GM23338 (cell line): ENCODE measurements at regions not wholly inside any gene's neighbourhood (a gene's known extent, or its start where the extent isn't known, plus 50 kb on each side); places are given as distances from the start of the nearest gene placed in this dataset.

ENCODE experiments used
- ATAC-seq: fragments of 200-7000 bp; cut with Tn5 transposase; 3 replicates; pipeline ENCODE4 v1.9.1; 2020
- DNase-seq: peaks from one replicate; pipeline ENCODE4 v3.0.0-alpha.2; 2015; ENCODE audit warnings: low spot score
- H2AFZ ChIP-seq: fragments of 200-600 bp; sonication (generic); 2 replicates; pipeline ENCODE4 v1.8.0; 2016; ENCODE audit warnings: antibody characterized with exemption, mild to moderate bottlenecking, moderate library complexity
- H3F3A ChIP-seq: fragments of 200-600 bp; sonication (generic); replicated peaks from 2 replicates; pipeline ENCODE4 v1.8.0; 2017; ENCODE audit warnings: antibody characterized with exemption, mixed run types, low read depth
- H3K27ac ChIP-seq: fragments of 200-600 bp; sonication (generic); 2 replicates; pipeline ENCODE4 v1.6.1; 2016; ENCODE audit warnings: low read depth
- H3K27me3 ChIP-seq: fragments of 200-600 bp; sonication (generic); 2 replicates; pipeline ENCODE4 v1.8.0; 2016; ENCODE audit warnings: mild to moderate bottlenecking, mixed run types, moderate library complexity; ENCODE audit not compliant: insufficient read depth
- H3K36me3 ChIP-seq: fragments of 200-600 bp; sonication (generic); 2 replicates; pipeline ENCODE4 v1.8.0; 2016; ENCODE audit warnings: mild to moderate bottlenecking; ENCODE audit not compliant: insufficient read depth
- H3K4me1 ChIP-seq: fragments of 200-600 bp; sonication (generic); 2 replicates; pipeline ENCODE4 v1.8.0; 2016; ENCODE audit warnings: mild to moderate bottlenecking, moderate library complexity; ENCODE audit not compliant: insufficient read depth
- H3K4me2 ChIP-seq: fragments of 200-600 bp; sonication (generic); 2 replicates; pipeline ENCODE4 v1.7.1; 2017; ENCODE audit warnings: mixed run types
- H3K4me3 ChIP-seq: fragments of 200-600 bp; sonication (generic); 2 replicates; pipeline ENCODE4 v1.6.1; 2016; ENCODE audit warnings: mixed run types
- H3K79me2 ChIP-seq: fragments of 200-600 bp; sonication (generic); replicated peaks from 2 replicates; pipeline ENCODE4 v1.8.0; 2017; ENCODE audit warnings: mild to moderate bottlenecking; ENCODE audit not compliant: insufficient read depth
- H3K9me2 ChIP-seq: fragments of 200-600 bp; sonication (generic); 2 replicates; pipeline ENCODE4 v1.8.0; 2017; ENCODE audit not compliant: insufficient read depth
- H4K20me1 ChIP-seq: fragments of 200-600 bp; sonication (generic); replicated peaks from 2 replicates; pipeline ENCODE4 v1.8.0; 2017; ENCODE audit warnings: mild to moderate bottlenecking; ENCODE audit not compliant: insufficient read depth
- H3K27ac Mint-ChIP-seq: 2 replicates; pipeline ENCODE4 v1.8.0; 2020; ENCODE audit warnings: inconsistent platforms, mild to moderate bottlenecking, moderate library complexity, mixed read lengths
- H3K27me3 Mint-ChIP-seq: 3 replicates; pipeline ENCODE4 v1.8.0; 2022; ENCODE audit warnings: low read depth, mild to moderate bottlenecking, moderate library complexity, mixed read lengths, inconsistent platforms; ENCODE audit not compliant: insufficient read depth, poor library complexity
- H3K36me3 Mint-ChIP-seq: 3 replicates; pipeline ENCODE4 v1.8.0; 2021; ENCODE audit warnings: low read depth, mild to moderate bottlenecking, inconsistent platforms, moderate library complexity, mixed read lengths
- H3K4me1 Mint-ChIP-seq: 3 replicates; pipeline ENCODE4 v1.8.0; 2020; ENCODE audit warnings: mild to moderate bottlenecking, inconsistent platforms, mixed read lengths
- H3K4me3 Mint-ChIP-seq: 3 replicates; pipeline ENCODE4 v1.8.0; 2021; ENCODE audit warnings: moderate library complexity, mild to moderate bottlenecking, inconsistent platforms, mixed read lengths
- H3K9me3 Mint-ChIP-seq: 3 replicates; pipeline ENCODE4 v1.8.0; 2020; ENCODE audit warnings: moderate library complexity, mild to moderate bottlenecking, inconsistent platforms, mixed read lengths
- EZH2phosphoT487 ChIP-seq: fragments of 200-600 bp; sonication (generic); IDR thresholded peaks from one replicate; pipeline ENCODE4 v1.8.1; 2018; ENCODE audit warnings: antibody characterized with exemption; ENCODE audit not compliant: unreplicated experiment
- JUNB ChIP-seq: IDR thresholded peaks from one replicate; pipeline ENCODE4 v1.6.1; 2016; ENCODE audit warnings: antibody characterized with exemption; ENCODE audit not compliant: unreplicated experiment
- ZNF114 ChIP-seq: fragments of 250-450 bp; sonication (Bioruptor Pico); IDR thresholded peaks from 2 replicates; pipeline ENCODE4 v1.5.0; 2020; ENCODE audit warnings: mild to moderate bottlenecking, moderate library complexity
- TF ChIP-seq, protein P1 (sequence below), 2 experiments: fragments of 200-600 bp in 1 of 2; sonication (generic) in 1 of 2; conservative IDR thresholded peaks; 2 replicates each; pipeline versions ENCODE4 v1.5.1 to v1.6.1; 2016 to 2017; ENCODE audit warnings: antibody characterized with exemption in 2 of 2, low read depth in 2 of 2, mild to moderate bottlenecking in 2 of 2, moderate library complexity in 1 of 2
- TF ChIP-seq, protein P2 (sequence below): fragments of 250-450 bp; sonication (Bioruptor Pico); IDR thresholded peaks from 2 replicates; pipeline ENCODE4 v1.5.0; 2020; ENCODE audit warnings: mild to moderate bottlenecking, moderate library complexity

DNA sequence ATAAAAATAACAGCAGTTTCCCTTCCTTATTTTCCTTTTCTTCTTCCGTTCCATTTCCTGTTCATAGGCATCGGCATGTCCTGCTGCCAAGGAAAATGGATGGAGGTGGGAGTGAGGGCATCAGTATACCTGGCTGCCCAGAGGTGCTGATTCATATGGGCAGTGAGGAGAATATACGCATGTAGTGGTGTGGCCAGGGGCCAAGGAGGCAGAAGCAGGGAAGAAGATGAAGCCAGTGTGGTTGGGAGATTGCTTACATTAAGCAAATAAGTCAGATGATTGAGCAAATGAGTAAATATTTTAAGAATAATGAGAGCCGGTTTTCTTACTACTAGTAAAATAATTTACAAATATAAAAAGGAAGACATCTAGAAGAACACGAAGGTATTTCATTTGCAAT lies 344.9 kb upstream of the PAPPA start:
- no peak for ATAC-seq
- H2AFZ ChIP-seq: 0 out of 2 replicates have a peak overlapping the region, but pooled peaks have one; percentile 24
- H3K27me3 Mint-ChIP-seq: peaks cover 3% of the 10 kb centered on the region

More for the DNA sequence above, 344.9 kb upstream of the PAPPA start:
- Mint-ChIP-seq H3K9me3 (peaks cover 4% of the 10 kb centered on the region; the same call in 1 of the 3 replicates), H3K36me3 (no peaks in the 10 kb centered on the region), H3K4me1 (peaks cover 5% of the 10 kb centered on the region; the same call in 2 of the 3 replicates), H3K27ac (peak overlapping the region; percentile 42; the same call in 1 of the 2 replicates), H3K4me3 (no peak overlapping the region)
- Histone ChIP-seq H3F3A (no peaks in the 10 kb centered on the region), H3K4me2 (no peak overlapping the region), H3K27me3 (no peaks in the 10 kb centered on the region), H3K36me3 (no peaks in the 10 kb centered on the region), H3K79me2 (no peaks in the 10 kb centered on the region), H3K4me1 (no peaks in the 10 kb centered on the region; the same call in 1 of the 2 replicates), H3K9me2 (no peaks in the 10 kb centered on the region), H3K27ac (no peak overlapping the region), H3K4me3 (no peak overlapping the region), H4K20me1 (no peaks in the 10 kb centered on the region)
- no peak for DNase-seq
- TF ChIP-seq, protein P1, sequence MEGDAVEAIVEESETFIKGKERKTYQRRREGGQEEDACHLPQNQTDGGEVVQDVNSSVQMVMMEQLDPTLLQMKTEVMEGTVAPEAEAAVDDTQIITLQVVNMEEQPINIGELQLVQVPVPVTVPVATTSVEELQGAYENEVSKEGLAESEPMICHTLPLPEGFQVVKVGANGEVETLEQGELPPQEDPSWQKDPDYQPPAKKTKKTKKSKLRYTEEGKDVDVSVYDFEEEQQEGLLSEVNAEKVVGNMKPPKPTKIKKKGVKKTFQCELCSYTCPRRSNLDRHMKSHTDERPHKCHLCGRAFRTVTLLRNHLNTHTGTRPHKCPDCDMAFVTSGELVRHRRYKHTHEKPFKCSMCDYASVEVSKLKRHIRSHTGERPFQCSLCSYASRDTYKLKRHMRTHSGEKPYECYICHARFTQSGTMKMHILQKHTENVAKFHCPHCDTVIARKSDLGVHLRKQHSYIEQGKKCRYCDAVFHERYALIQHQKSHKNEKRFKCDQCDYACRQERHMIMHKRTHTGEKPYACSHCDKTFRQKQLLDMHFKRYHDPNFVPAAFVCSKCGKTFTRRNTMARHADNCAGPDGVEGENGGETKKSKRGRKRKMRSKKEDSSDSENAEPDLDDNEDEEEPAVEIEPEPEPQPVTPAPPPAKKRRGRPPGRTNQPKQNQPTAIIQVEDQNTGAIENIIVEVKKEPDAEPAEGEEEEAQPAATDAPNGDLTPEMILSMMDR (conservative IDR thresholded peaks at IDR 0.05; ENCODE audit: low read depth in 2 of 2): no peak
- TF ChIP-seq, protein P2, sequence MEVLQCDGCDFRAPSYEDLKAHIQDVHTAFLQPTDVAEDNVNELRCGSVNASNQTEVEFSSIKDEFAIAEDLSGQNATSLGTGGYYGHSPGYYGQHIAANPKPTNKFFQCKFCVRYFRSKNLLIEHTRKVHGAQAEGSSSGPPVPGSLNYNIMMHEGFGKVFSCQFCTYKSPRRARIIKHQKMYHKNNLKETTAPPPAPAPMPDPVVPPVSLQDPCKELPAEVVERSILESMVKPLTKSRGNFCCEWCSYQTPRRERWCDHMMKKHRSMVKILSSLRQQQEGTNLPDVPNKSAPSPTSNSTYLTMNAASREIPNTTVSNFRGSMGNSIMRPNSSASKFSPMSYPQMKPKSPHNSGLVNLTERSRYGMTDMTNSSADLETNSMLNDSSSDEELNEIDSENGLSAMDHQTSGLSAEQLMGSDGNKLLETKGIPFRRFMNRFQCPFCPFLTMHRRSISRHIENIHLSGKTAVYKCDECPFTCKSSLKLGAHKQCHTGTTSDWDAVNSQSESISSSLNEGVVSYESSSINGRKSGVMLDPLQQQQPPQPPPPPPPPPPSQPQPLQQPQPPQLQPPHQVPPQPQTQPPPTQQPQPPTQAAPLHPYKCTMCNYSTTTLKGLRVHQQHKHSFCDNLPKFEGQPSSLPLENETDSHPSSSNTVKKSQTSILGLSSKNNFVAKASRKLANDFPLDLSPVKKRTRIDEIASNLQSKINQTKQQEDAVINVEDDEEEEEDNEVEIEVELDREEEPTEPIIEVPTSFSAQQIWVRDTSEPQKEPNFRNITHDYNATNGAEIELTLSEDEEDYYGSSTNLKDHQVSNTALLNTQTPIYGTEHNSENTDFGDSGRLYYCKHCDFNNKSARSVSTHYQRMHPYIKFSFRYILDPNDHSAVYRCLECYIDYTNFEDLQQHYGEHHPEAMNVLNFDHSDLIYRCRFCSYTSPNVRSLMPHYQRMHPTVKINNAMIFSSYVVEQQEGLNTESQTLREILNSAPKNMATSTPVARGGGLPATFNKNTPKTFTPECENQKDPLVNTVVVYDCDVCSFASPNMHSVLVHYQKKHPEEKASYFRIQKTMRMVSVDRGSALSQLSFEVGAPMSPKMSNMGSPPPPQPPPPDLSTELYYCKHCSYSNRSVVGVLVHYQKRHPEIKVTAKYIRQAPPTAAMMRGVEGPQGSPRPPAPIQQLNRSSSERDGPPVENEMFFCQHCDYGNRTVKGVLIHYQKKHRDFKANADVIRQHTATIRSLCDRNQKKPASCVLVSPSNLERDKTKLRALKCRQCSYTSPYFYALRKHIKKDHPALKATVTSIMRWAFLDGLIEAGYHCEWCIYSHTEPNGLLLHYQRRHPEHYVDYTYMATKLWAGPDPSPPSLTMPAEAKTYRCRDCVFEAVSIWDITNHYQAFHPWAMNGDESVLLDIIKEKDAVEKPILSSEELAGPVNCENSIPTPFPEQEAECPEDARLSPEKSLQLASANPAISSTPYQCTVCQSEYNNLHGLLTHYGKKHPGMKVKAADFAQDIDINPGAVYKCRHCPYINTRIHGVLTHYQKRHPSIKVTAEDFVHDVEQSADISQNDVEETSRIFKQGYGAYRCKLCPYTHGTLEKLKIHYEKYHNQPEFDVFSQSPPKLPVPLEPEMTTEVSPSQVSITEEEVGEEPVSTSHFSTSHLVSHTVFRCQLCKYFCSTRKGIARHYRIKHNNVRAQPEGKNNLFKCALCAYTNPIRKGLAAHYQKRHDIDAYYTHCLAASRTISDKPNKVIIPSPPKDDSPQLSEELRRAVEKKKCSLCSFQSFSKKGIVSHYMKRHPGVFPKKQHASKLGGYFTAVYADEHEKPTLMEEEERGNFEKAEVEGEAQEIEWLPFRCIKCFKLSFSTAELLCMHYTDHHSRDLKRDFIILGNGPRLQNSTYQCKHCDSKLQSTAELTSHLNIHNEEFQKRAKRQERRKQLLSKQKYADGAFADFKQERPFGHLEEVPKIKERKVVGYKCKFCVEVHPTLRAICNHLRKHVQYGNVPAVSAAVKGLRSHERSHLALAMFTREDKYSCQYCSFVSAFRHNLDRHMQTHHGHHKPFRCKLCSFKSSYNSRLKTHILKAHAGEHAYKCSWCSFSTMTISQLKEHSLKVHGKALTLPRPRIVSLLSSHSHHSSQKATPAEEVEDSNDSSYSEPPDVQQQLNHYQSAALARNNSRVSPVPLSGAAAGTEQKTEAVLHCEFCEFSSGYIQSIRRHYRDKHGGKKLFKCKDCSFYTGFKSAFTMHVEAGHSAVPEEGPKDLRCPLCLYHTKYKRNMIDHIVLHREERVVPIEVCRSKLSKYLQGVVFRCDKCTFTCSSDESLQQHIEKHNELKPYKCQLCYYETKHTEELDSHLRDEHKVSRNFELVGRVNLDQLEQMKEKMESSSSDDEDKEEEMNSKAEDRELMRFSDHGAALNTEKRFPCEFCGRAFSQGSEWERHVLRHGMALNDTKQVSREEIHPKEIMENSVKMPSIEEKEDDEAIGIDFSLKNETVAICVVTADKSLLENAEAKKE (CRISPR knock-in tag): no peak
- TF ChIP-seq EZH2phosphoT487 (no peak), JUNB (no peak), ZNF114 (no peak)
